H1 (cell line): ENCODE measurements at regions not wholly inside any gene's neighbourhood (a gene's known extent, or its start where the extent isn't known, plus 50 kb on each side); places are given as distances from the start of the nearest gene placed in this dataset.

Experiments
- JUN ChIP-seq: IDR thresholded peaks from 2 replicates; pipeline ENCODE4 v1.6.1; 2011; ENCODE audit warnings: low read depth, mild to moderate bottlenecking, improper control_type of control experiment, low read length
- RFX5 ChIP-seq: IDR thresholded peaks from 2 replicates; pipeline ENCODE4 v1.6.1; 2011; ENCODE audit warnings: low read depth, low read length, improper control_type of control experiment, borderline replicate concordance
- TF ChIP-seq, protein P1 (sequence below): IDR thresholded peaks from 2 replicates; pipeline ENCODE4 v1.6.1; 2011; ENCODE audit warnings: low read length, improper control_type of control experiment
- TF ChIP-seq, protein P2 (sequence below): IDR thresholded peaks from 2 replicates; pipeline ENCODE4 v1.6.1; 2012; ENCODE audit warnings: low read length, inconsistent platforms

DNA sequence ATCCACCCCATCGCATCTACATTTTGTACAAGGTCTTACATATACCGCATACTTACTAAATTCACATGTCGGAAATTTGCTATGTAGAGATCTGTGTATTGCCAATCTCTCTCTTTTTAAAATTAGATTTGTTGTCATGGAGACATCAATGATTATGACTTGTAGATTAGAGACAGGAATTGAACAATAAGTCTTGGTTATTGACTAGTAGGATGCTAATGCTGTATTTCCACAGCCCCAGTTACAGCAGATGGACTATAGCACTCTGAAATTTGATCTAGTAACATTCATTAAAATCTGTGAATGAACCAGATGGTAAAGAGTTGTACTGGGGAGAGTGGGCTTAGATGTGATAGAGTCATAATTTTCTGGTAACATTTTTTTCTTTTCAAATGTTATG, 805.7 kb downstream of the SLC4A3 start (continued):
- TF ChIP-seq, protein P1, sequence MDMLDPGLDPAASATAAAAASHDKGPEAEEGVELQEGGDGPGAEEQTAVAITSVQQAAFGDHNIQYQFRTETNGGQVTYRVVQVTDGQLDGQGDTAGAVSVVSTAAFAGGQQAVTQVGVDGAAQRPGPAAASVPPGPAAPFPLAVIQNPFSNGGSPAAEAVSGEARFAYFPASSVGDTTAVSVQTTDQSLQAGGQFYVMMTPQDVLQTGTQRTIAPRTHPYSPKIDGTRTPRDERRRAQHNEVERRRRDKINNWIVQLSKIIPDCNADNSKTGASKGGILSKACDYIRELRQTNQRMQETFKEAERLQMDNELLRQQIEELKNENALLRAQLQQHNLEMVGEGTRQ = no peak
- TF ChIP-seq RFX5 (no peak), JUN (no peak)
- TF ChIP-seq, protein P2, sequence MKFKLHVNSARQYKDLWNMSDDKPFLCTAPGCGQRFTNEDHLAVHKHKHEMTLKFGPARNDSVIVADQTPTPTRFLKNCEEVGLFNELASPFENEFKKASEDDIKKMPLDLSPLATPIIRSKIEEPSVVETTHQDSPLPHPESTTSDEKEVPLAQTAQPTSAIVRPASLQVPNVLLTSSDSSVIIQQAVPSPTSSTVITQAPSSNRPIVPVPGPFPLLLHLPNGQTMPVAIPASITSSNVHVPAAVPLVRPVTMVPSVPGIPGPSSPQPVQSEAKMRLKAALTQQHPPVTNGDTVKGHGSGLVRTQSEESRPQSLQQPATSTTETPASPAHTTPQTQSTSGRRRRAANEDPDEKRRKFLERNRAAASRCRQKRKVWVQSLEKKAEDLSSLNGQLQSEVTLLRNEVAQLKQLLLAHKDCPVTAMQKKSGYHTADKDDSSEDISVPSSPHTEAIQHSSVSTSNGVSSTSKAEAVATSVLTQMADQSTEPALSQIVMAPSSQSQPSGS = no peak
